ENCODE measurements at regions not wholly inside any gene's neighbourhood (a gene's known extent, or its start where the extent isn't known, plus 50 kb on each side); places are given as distances from the start of the nearest gene placed in this dataset.

GRCh38 chr1:188281921-188282320 lies 1453.2 kb downstream of the PLA2G4A start:
- no peak for DNase-seq (ENCODE audit: extremely low read depth, low read depth)
- no peak for TF ChIP-seq CTCF (IDR thresholded peaks at IDR 0.05; ENCODE audit: low read depth, low read length)

GRCh38 chr1:188295157-188295556 lies 1466.4 kb downstream of the PLA2G4A start:
- no peak for TF ChIP-seq CTCF (IDR thresholded peaks at IDR 0.05; ENCODE audit: low read depth, low read length)
- no peak for DNase-seq (ENCODE audit: extremely low read depth, low read depth)

GRCh38 chr1:188302746-188303145 lies 1474.0 kb downstream of the PLA2G4A start:
- no peak for DNase-seq (ENCODE audit: extremely low read depth, low read depth)
- no peak for TF ChIP-seq CTCF (IDR thresholded peaks at IDR 0.05; ENCODE audit: low read depth, low read length)

GRCh38 chr1:188314557-188315137 lies 1485.9 kb downstream of the PLA2G4A start:
- no peak for DNase-seq (ENCODE audit: extremely low read depth, low read depth)

GRCh38 chr1:188317894-188318293 lies 1489.1 kb downstream of the PLA2G4A start:
- no peak for DNase-seq (ENCODE audit: extremely low read depth, low read depth)
- TF ChIP-seq CTCF (IDR thresholded peaks at IDR 0.05; ENCODE audit: low read depth, low read length), result no peak

More at GRCh38 chr1:188314557-188315137, 1485.9 kb downstream of the PLA2G4A start:
- TF ChIP-seq CTCF (IDR thresholded peaks at IDR 0.05; ENCODE audit: low read depth, low read length), result no peak

- no peak for TF ChIP-seq CTCF (IDR thresholded peaks at IDR 0.05; ENCODE audit: low read depth, low read length)
- no peak for DNase-seq (ENCODE audit: extremely low read depth, low read depth)
These were observed 1496.5 kb downstream of the PLA2G4A start for GRCh38 chr1:188325211-188325610.

- TF ChIP-seq CTCF (IDR thresholded peaks at IDR 0.05; ENCODE audit: low read depth, low read length), result no peak
- no peak for DNase-seq (ENCODE audit: extremely low read depth, low read depth)
These were observed 1515.2 kb downstream of the PLA2G4A start for GRCh38 chr1:188343914-188344313.
